GM12891 (cell line): ENCODE measurements at regions not wholly inside any gene's neighbourhood (a gene's known extent, or its start where the extent isn't known, plus 50 kb on each side); places are given as distances from the start of the nearest gene placed in this dataset.

ENCODE experiments used
- PAX5 ChIP-seq: IDR thresholded peaks from 2 replicates; pipeline ENCODE4 v1.6.1; 2011; ENCODE audit warnings: low read length, moderate library complexity, mild to moderate bottlenecking; ENCODE audit not compliant: insufficient read depth, severe bottlenecking
- POLR2A ChIP-seq: IDR thresholded peaks from 2 replicates; pipeline ENCODE4 v1.6.1; 2011; ENCODE audit warnings: low read depth, low read length, control low read depth
- POLR2AphosphoS5 ChIP-seq: IDR thresholded peaks from 2 replicates; pipeline ENCODE4 v1.6.1; 2011; ENCODE audit warnings: low read depth, low read length, control low read depth
- TAF1 ChIP-seq: IDR thresholded peaks from 2 replicates; pipeline ENCODE4 v1.6.1; 2011; ENCODE audit warnings: low read depth, low read length, control low read depth

- TF ChIP-seq POLR2A (no peak), POLR2AphosphoS5 (no peak), PAX5 (no peak), TAF1 (no peak)
Observed at GRCh38 chr14:87161502-87161901, 831.5 kb downstream of the GALC start.
